AG20443 (cell line): ENCODE measurements at regions not wholly inside any gene's neighbourhood (a gene's known extent, or its start where the extent isn't known, plus 50 kb on each side); places are given as distances from the start of the nearest gene placed in this dataset.
A peak's percentile ranks its signal among the peaks of the same experiment; 100 is the strongest.

ENCODE experiments used
- DNase-seq: peaks from one replicate; pipeline ENCODE4 v3.0.0; 2012; ENCODE audit warnings: low spot score, mixed read lengths

DNA sequence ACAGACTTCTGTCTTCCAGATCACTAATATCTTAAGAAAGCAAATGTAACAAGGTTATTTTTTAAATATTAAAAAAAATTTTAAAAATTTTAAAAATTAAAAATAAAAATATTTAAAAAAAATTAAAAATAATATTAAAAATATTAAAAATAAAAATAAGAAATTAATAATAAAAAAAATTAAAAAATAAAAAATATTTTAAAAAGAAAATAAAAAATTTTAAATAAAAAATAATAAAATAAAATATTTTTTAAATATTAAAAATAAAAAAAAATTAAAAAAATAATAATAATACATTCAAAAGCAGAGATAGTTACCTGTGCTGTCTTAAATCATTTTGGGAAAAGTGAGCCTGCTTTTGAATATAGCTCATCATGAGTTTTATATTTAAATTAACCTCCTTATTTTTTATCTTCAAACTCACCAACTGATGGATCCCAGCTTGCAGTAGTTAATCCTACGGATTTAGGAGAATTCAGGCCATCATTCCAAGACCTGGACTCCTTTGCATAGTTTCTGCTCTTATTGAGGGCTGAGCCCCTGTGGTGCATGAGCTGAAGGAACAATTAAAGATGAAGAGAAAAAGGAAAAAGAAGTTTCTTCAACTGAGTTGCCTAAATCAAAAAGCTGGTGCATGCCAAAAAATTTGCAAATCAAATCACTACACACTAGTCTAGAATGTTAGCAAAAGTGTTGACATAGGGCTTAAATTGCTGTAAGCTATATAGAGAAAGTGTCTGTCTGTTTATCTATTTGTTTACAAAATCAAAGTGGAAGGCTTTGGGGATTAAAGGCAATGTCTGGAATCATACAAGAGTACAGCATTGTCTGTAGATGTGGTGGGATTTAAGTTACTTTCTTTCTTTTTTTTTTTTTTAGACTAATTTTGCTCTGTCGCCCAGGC, 50.5 kb upstream of the ZNF438 start:
- no peak for DNase-seq

DNA sequence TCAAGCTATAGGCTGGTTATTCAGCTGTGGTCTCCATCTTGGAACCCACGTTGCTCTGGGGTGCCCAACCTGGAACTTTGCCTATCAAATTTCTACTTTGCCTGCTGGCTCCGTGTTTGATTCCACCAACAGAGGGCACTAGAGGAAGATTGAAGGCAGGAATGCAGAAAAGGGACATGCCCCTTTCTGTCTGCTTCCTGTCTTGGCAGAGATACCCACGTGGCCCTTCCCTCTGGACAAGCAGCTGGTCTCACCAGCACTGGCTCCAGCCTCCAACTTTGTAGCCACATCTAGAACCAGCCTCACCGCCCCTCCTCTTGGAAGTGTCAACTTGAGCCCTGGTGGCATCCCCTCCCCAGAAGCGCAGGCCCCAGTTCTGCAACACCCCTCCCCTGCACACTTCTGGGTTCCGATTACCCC, 52.1 kb upstream of the ZNF438 start:
- DNase-seq = peak; percentile 44

- DNase-seq = no peak
Observed at GRCh38 chr10:31087011-31087410, 55.3 kb upstream of the ZNF438 start.

- DNase-seq = no peak
Observed at GRCh38 chr10:31087851-31088250, 56.2 kb upstream of the ZNF438 start.

GRCh38 chr10:31090894-31091607, 59.4 kb upstream of the ZNF438 start:
- no peak for DNase-seq

- DNase-seq = no peak
Observed at GRCh38 chr10:31095677-31096560, 64.3 kb upstream of the ZNF438 start.

GRCh38 chr10:31098046-31098445, 66.4 kb upstream of the ZNF438 start:
- peak; percentile 23 for DNase-seq

GRCh38 chr10:31099094-31099493, 67.4 kb upstream of the ZNF438 start:
- DNase-seq = no peak

GRCh38 chr10:31099664-31100063, 68.0 kb upstream of the ZNF438 start:
- DNase-seq = no peak

- no peak for DNase-seq
Observed at GRCh38 chr10:31100115-31100601, 68.5 kb upstream of the ZNF438 start.

- DNase-seq = no peak
Observed at GRCh38 chr10:31100662-31101061, 69.0 kb upstream of the ZNF438 start.

DNA sequence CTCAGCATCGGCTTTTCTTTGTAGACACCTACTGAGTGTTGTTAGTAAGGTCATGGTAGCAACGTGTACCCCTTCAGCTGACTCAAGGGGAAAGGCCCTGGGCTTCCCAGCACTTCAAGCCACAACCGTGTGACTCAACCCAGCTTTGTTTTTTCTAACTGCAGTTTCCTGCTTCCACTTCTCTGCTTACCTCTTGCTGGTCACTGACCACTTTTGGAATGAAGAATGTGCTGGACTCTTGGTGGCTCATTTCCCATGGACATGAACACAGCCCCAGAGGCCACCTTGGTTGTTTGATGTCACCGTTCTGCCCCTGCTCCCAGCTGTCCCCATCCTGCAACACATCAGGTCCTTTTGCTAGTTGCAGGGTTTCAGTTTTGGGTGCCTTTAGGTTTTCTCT, 69.5 kb upstream of the ZNF438 start:
- peak; percentile 81 for DNase-seq

DNA sequence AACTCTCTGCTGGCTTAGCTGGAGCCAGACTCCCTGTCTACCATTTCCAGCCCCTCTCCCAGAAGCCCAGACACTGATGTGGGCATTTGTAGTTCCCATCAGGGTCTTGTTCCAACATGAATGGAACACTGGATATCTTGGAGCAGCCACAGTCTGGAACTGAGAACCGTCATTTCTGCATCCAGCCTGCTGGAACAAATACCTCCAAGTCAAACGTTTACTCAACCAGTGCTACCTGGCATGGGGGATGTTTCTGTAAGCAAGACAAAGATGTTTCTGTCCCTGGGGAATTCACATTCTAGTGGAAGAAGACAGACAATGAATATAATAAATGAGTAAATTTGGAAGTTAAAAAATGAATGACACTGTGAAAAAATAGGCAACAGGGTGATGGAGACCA, 70.8 kb upstream of the ZNF438 start:
- DNase-seq = no peak

- no peak for DNase-seq
Observed at GRCh38 chr10:31103112-31103511, 71.4 kb upstream of the ZNF438 start.

GRCh38 chr10:31112961-31113360, 81.3 kb upstream of the ZNF438 start:
- no peak for DNase-seq

GRCh38 chr10:31116226-31116625, 84.6 kb upstream of the ZNF438 start:
- DNase-seq = no peak

DNA sequence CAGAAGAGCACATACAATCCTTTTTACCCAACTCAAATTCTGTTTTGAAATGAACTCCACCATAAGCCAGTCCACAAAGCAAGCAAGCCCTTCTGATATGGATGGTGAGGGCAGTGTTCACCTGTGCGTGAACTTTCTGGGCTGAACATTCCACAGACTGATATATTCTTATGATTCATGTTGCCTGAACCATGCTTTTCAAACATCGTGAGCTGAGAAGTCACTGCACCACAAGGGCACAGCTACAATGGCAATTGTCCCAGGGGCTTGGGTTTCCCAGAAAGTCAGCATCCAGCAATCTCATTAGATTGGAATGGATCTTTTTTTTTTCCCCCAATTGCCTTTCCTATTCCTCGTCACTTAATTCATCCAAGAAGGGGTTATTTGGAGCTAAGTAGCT, 86.9 kb upstream of the ZNF438 start:
- DNase-seq = peak; percentile 62

DNA sequence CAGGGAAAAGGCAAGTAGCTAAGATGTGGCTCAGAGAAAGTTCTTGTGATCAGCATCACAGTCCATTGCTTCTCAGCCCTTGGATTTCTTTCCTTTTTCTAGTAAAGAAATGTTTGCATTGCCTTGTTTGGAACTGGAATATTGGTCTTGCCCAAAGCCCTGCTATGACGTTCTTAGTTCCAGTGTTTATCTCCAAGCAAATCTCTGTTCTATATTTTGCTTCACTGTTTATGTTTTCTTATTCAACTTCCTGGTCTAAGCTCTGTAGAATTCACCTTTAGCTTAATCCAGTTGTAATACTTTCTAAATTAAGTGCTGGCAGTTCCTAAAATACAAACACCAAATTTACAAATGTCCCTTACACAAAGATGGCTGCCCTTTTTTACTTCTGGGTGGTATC, 88.7 kb upstream of the ZNF438 start:
- DNase-seq = no peak

DNA sequence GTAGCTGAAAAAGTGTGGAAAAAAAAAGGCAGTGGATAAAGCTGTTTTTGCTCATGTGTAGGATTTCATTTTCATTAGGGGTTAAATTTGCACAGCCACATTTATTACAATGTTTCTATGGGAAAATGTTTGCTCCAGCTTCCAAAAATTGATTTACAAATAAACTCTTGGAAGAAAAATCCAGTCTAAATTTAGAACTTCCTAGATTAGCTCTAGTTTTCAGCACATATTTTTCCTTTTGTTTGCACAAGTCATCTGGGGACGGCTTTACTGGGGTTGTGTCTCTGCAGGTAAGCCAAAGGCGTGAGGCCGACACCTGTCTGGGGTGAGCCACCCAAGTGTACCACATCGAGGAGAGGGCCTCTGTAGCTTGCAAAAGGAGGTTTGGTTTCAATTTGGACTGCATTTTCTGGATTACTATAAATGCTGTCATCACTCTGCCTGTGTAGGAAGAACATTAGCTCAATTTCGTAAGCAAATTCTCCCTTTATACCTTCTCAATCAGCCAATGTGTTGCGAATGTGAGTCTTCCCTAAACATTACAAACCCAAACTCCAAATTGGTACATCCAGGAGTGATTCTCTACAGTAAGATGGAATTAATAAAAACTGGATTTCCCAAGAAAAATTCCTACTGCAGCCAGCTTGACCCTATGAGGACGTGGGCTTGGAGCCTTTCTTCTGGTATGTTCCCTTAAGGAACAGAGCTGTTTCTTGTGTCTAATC, 89.5 kb upstream of the ZNF438 start:
- peak; percentile 25 for DNase-seq

- DNase-seq = no peak
Observed at GRCh38 chr10:31121757-31122577, 90.3 kb upstream of the ZNF438 start.

- DNase-seq = no peak
Observed at GRCh38 chr10:31123946-31124345, 92.3 kb upstream of the ZNF438 start.
